Chondrocyte (in vitro differentiated cells): ENCODE measurements at regions not wholly inside any gene's neighbourhood (a gene's known extent, or its start where the extent isn't known, plus 50 kb on each side); places are given as distances from the start of the nearest gene placed in this dataset.

Experiments used
- DNase-seq: peaks from one replicate; pipeline ENCODE4 v3.0.0; 2021; ENCODE audit warnings: mixed read lengths, low spot score
- H3K27ac Mint-ChIP-seq: one replicate; pipeline ENCODE4 v1.8.0; 2021; ENCODE audit warnings: mild to moderate bottlenecking, moderate library complexity, mixed read lengths; ENCODE audit not compliant: unreplicated experiment
- H3K27me3 Mint-ChIP-seq: 2 replicates; pipeline ENCODE4 v1.8.0; 2021; ENCODE audit warnings: low read depth, mixed read lengths
- H3K36me3 Mint-ChIP-seq: 2 replicates; pipeline ENCODE4 v1.8.0; 2021; ENCODE audit warnings: low read depth, mixed read lengths
- H3K4me1 Mint-ChIP-seq: 2 replicates; pipeline ENCODE4 v1.8.0; 2021; ENCODE audit warnings: low read depth, mild to moderate bottlenecking, mixed read lengths
- H3K4me3 Mint-ChIP-seq: one replicate; pipeline ENCODE4 v1.8.0; 2021; ENCODE audit warnings: mild to moderate bottlenecking, moderate library complexity, mixed read lengths; ENCODE audit not compliant: unreplicated experiment
- H3K9me3 Mint-ChIP-seq: 2 replicates; pipeline ENCODE4 v1.8.0; 2021; ENCODE audit warnings: low read depth, mixed read lengths
- CTCF ChIP-seq: fragments of 200-600 bp; sonication (generic); IDR thresholded peaks from 2 replicates; pipeline ENCODE4 v1.5.0; 2021; ENCODE audit warnings: antibody characterized with exemption, mild to moderate bottlenecking, moderate library complexity

- Mint-ChIP-seq H3K9me3 (peaks cover 27% of the 10 kb centered on the region), H3K27me3 (peaks cover 5% of the 10 kb centered on the region)
- DNase-seq, result no peak
These were observed 335.4 kb upstream of the MTPN start for GRCh38 chr7:136312592-136312991.

GRCh38 chr7:136309407-136309806, 332.2 kb upstream of the MTPN start:
- no peak for TF ChIP-seq CTCF
- peaks cover 19% of the 10 kb centered on the region for H3K9me3 Mint-ChIP-seq
- H3K4me1 Mint-ChIP-seq, result no peaks in the 10 kb centered on the region
- H3K4me3 Mint-ChIP-seq, result no peak overlapping the region
- no peaks in the 10 kb centered on the region for H3K36me3 Mint-ChIP-seq
- no peak for DNase-seq
- no peak overlapping the region for H3K27ac Mint-ChIP-seq
- H3K27me3 Mint-ChIP-seq, result peaks cover 5% of the 10 kb centered on the region

More at GRCh38 chr7:136312592-136312991, 335.4 kb upstream of the MTPN start:
- no peaks in the 10 kb centered on the region for H3K4me1 Mint-ChIP-seq
- no peak overlapping the region for H3K4me3 Mint-ChIP-seq
- H3K36me3 Mint-ChIP-seq, result no peaks in the 10 kb centered on the region
- TF ChIP-seq CTCF, result no peak
- no peak overlapping the region for H3K27ac Mint-ChIP-seq

- TF ChIP-seq CTCF, result no peak
- DNase-seq, result no peak
- no peak overlapping the region for H3K27ac Mint-ChIP-seq
- H3K27me3 Mint-ChIP-seq, result peaks cover 5% of the 10 kb centered on the region
- no peaks in the 10 kb centered on the region for H3K36me3 Mint-ChIP-seq
- H3K4me3 Mint-ChIP-seq, result no peak overlapping the region
- peaks cover 19% of the 10 kb centered on the region for H3K9me3 Mint-ChIP-seq
- peaks cover under 1% of the 10 kb centered on the region for H3K4me1 Mint-ChIP-seq
These were observed 331.1 kb upstream of the MTPN start for GRCh38 chr7:136308230-136308629.

GRCh38 chr7:136303162-136303561, 326.0 kb upstream of the MTPN start:
- Mint-ChIP-seq H3K27me3 (no peaks in the 10 kb centered on the region), H3K36me3 (no peaks in the 10 kb centered on the region), H3K27ac (no peak overlapping the region), H3K4me1 (peaks cover 6% of the 10 kb centered on the region), H3K4me3 (no peak overlapping the region), H3K9me3 (peaks cover 18% of the 10 kb centered on the region)
- no peak for DNase-seq
- no peak for TF ChIP-seq CTCF

GRCh38 chr7:136302049-136302448, 324.9 kb upstream of the MTPN start:
- H3K9me3 Mint-ChIP-seq, result peaks cover 16% of the 10 kb centered on the region
- H3K27me3 Mint-ChIP-seq, result no peaks in the 10 kb centered on the region
- no peak for DNase-seq
- no peak for TF ChIP-seq CTCF
- H3K4me3 Mint-ChIP-seq, result no peak overlapping the region
- H3K27ac Mint-ChIP-seq, result peak overlapping the region; percentile 4
- H3K4me1 Mint-ChIP-seq, result peaks cover 6% of the 10 kb centered on the region
- H3K36me3 Mint-ChIP-seq, result no peaks in the 10 kb centered on the region
